ENCODE measurements at regions not wholly inside any gene's neighbourhood (a gene's known extent, or its start where the extent isn't known, plus 50 kb on each side); places are given as distances from the start of the nearest gene placed in this dataset.
"Not testable (repeated sequence)": the region's sequence is repeated elsewhere in the genome, so short reads cannot be mapped to it uniquely, and the experiment has no call there.

- DNase-seq: no peak
Observed at GRCh38 chr16:87198328-87198832, 118.8 kb downstream of the C16orf95 start.

- no peak for DNase-seq
Observed at GRCh38 chr16:87198881-87199280, 118.3 kb downstream of the C16orf95 start.

GRCh38 chr16:87199379-87199778, 117.8 kb downstream of the C16orf95 start:
- DNase-seq: no peak

GRCh38 chr16:87199901-87200300, 117.3 kb downstream of the C16orf95 start:
- no peak for DNase-seq

GRCh38 chr16:87200637-87201036, 116.6 kb downstream of the C16orf95 start:
- no peak for DNase-seq

- no peak for DNase-seq
Observed at GRCh38 chr16:87201052-87201451, 116.1 kb downstream of the C16orf95 start.

GRCh38 chr16:87201790-87202189, 115.4 kb downstream of the C16orf95 start:
- DNase-seq: no peak

- no peak for DNase-seq
Observed at GRCh38 chr16:87202346-87202745, 114.8 kb downstream of the C16orf95 start.

GRCh38 chr16:87203060-87203656, 114.0 kb downstream of the C16orf95 start:
- DNase-seq: peak; percentile 82

GRCh38 chr16:87206646-87207451, 110.3 kb downstream of the C16orf95 start:
- DNase-seq: no peak

- DNase-seq: no peak
Observed at GRCh38 chr16:87207509-87207908, 109.7 kb downstream of the C16orf95 start.

GRCh38 chr16:87207965-87208364, 109.2 kb downstream of the C16orf95 start:
- DNase-seq: no peak

GRCh38 chr16:87208968-87209367, 108.2 kb downstream of the C16orf95 start:
- DNase-seq: not testable (repeated sequence)

- no peak for DNase-seq
Observed at GRCh38 chr16:87209808-87210512, 107.2 kb downstream of the C16orf95 start.

- DNase-seq: no peak
Observed at GRCh38 chr16:87210894-87211293, 106.3 kb downstream of the C16orf95 start.

- DNase-seq: no peak
Observed at GRCh38 chr16:87212026-87212425, 105.2 kb downstream of the C16orf95 start.

GRCh38 chr16:87213536-87213935, 103.7 kb downstream of the C16orf95 start:
- DNase-seq: no peak

GRCh38 chr16:87216148-87216840, 100.9 kb downstream of the C16orf95 start:
- DNase-seq: no peak

GRCh38 chr16:87216841-87217275, 100.3 kb downstream of the C16orf95 start:
- no peak for DNase-seq

GRCh38 chr16:87217802-87218201, 99.4 kb downstream of the C16orf95 start:
- DNase-seq: not testable (repeated sequence)

- DNase-seq: no peak
Observed at GRCh38 chr16:87218281-87219055, 98.7 kb downstream of the C16orf95 start.

- no peak for DNase-seq
Observed at GRCh38 chr16:87219287-87219909, 97.8 kb downstream of the C16orf95 start.
